Gastrocnemius medialis (tissue), 4 donors: ENCODE measurements at regions not wholly inside any gene's neighbourhood (a gene's known extent, or its start where the extent isn't known, plus 50 kb on each side); places are given as distances from the start of the nearest gene placed in this dataset.

Source experiments
- ATAC-seq, 2 donors: fragments of 150-250 bp; one replicate each; pipeline ENCODE4 v1.9.1; 2016
- DNase-seq, 2 donors: peaks; one replicate each; pipeline ENCODE4 v3.0.0-alpha.2; 2019
- H3K27ac ChIP-seq, 4 donors: fragments of 200-600 bp; sonication (generic); 1 replicate in 1 of 4; 2 replicates in 3 of 4; pipeline ENCODE4 v1.5.1; 2016 to 2018; ENCODE audit warnings: mild to moderate bottlenecking in 2 of 4, moderate library complexity in 1 of 4
- H3K27me3 ChIP-seq, 3 donors: fragments of 200-600 bp; sonication (generic) in 2 of 3; 1 replicate in 1 of 3; 2 replicates in 2 of 3; pipeline versions ENCODE4 v1.5.1 to v1.6.0; 2016 to 2019; ENCODE audit warnings: mild to moderate bottlenecking in 1 of 3, moderate library complexity in 1 of 3
- H3K36me3 ChIP-seq, 2 donors: fragments of 200-600 bp; sonication (generic) in 1 of 2; one replicate each; pipeline ENCODE4 v1.5.1; 2017 to 2018
- H3K4me1 ChIP-seq, 2 donors: fragments of 200-600 bp; sonication (generic) in 1 of 2; one replicate each; pipeline ENCODE4 v1.5.1; 2016 to 2017; ENCODE audit warnings: mild to moderate bottlenecking in 2 of 2
- H3K4me3 ChIP-seq, 4 donors: fragments of 200-600 bp; sonication (generic) in 3 of 4; 1 replicate in 1 of 4; 2 replicates in 3 of 4; pipeline ENCODE4 v1.5.1; 2016 to 2019; ENCODE audit warnings: mild to moderate bottlenecking in 2 of 4
- H3K9me3 ChIP-seq, 3 donors: fragments of 200-600 bp; sonication (generic) in 2 of 3; 1 replicate in 1 of 3; 2 replicates in 2 of 3; pipeline ENCODE4 v1.5.1; 2016 to 2019
- POLR2A ChIP-seq, 2 donors: fragments of 450-650 bp; IDR thresholded peaks; one replicate each; pipeline ENCODE4 v1.6.1; 2017; ENCODE audit warnings: antibody characterized with exemption in 2 of 2, mild to moderate bottlenecking in 2 of 2, moderate library complexity in 2 of 2
- in situ Hi-C, 4 donors: fragments of 200-750 bp; cut with MboI; loops; one replicate each; pipeline versions ENCODE4 v1.15.0 to v1.8.0; 2017; ENCODE audit warnings: low sequenced_read_pairs in 4 of 4
- intact Hi-C: fragments of 100-400 bp; cut with DNase I; formaldehyde crosslinking; loops from one replicate; pipeline ENCODE4 v1.15.1; 2023; ENCODE audit warnings: low total_unique reads
- TF ChIP-seq, protein P1 (sequence below), 5 experiments: fragments of 450-650 bp in 3 of 5; fragments of 200-600 bp in 2 of 5; sonication (generic) in 2 of 5; IDR thresholded peaks in 4 of 5; conservative IDR thresholded peaks in 1 of 5; 1 replicate in 4 of 5; 2 replicates in 1 of 5; pipeline ENCODE4 v1.5.1; 2016 to 2019; ENCODE audit warnings: antibody characterized with exemption in 5 of 5, mild to moderate bottlenecking in 3 of 5, moderate library complexity in 3 of 5

GRCh38 chr10:57743711-57744110 is 524.0 kb downstream of the IPMK start:
- Histone ChIP-seq H3K27me3 (no peaks in the 10 kb centered on the region), H3K27ac (no peak overlapping the region), H3K9me3 (no peaks in the 10 kb centered on the region), H3K36me3 (no peaks in the 10 kb centered on the region), H3K4me1 (no peaks in the 10 kb centered on the region), H3K4me3 (no peak overlapping the region)
- intact Hi-C loops, result no loop called here
- DNase-seq (no peak), ATAC-seq (no peak)
- TF ChIP-seq, protein P1, sequence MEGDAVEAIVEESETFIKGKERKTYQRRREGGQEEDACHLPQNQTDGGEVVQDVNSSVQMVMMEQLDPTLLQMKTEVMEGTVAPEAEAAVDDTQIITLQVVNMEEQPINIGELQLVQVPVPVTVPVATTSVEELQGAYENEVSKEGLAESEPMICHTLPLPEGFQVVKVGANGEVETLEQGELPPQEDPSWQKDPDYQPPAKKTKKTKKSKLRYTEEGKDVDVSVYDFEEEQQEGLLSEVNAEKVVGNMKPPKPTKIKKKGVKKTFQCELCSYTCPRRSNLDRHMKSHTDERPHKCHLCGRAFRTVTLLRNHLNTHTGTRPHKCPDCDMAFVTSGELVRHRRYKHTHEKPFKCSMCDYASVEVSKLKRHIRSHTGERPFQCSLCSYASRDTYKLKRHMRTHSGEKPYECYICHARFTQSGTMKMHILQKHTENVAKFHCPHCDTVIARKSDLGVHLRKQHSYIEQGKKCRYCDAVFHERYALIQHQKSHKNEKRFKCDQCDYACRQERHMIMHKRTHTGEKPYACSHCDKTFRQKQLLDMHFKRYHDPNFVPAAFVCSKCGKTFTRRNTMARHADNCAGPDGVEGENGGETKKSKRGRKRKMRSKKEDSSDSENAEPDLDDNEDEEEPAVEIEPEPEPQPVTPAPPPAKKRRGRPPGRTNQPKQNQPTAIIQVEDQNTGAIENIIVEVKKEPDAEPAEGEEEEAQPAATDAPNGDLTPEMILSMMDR (IDR thresholded peaks at IDR 0.05 in 4 of 5, conservative IDR thresholded peaks at IDR 0.05 in 1 of 5), result no peak
- TF ChIP-seq POLR2A (IDR thresholded peaks at IDR 0.05), result no peak
- in situ Hi-C loops, result no loop called here

DNA sequence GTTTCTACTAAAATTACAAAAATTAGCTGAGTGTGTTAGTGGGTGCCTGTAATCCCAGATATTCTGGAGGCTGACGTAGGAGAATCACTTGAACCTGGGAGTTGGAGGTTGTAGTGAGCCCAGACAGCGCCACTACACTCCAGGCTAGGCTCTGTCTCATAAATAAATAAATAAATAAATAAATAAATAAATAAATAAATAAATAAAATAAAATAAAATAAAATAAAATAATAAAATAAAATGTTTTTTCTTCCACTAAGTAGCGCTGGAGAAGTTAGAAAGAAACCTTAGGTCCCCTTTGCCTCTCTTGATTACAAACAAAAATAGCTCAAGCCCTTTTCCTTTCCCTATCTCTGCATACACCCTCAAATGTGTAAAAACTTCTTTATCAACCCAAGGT is 525.9 kb downstream of the IPMK start:
- no peak for DNase-seq
- no peak overlapping the region for H3K27ac ChIP-seq
- intact Hi-C loops (no loop called here), in situ Hi-C loops (no loop called here)
- H3K36me3 ChIP-seq, result no peaks in the 10 kb centered on the region
- no peak for ATAC-seq
- H3K9me3 ChIP-seq, result no peaks in the 10 kb centered on the region
- no peaks in the 10 kb centered on the region for H3K27me3 ChIP-seq
- H3K4me1 ChIP-seq, result no peaks in the 10 kb centered on the region
- TF ChIP-seq, protein P1 (IDR thresholded peaks at IDR 0.05 in 4 of 5, conservative IDR thresholded peaks at IDR 0.05 in 1 of 5), result no peak
- TF ChIP-seq POLR2A (IDR thresholded peaks at IDR 0.05), result no peak
- H3K4me3 ChIP-seq, result no peak overlapping the region

- DNase-seq, result no peak
- no peak for ATAC-seq
- intact Hi-C loops, result no loop called here
- in situ Hi-C loops, result no loop called here
- Histone ChIP-seq H3K27ac (no peak overlapping the region), H3K4me3 (no peak overlapping the region), H3K36me3 (no peaks in the 10 kb centered on the region), H3K4me1 (no peaks in the 10 kb centered on the region), H3K9me3 (no peaks in the 10 kb centered on the region), H3K27me3 (no peaks in the 10 kb centered on the region)
- TF ChIP-seq, protein P1 (IDR thresholded peaks at IDR 0.05 in 4 of 5, conservative IDR thresholded peaks at IDR 0.05 in 1 of 5), result no peak
- TF ChIP-seq POLR2A (IDR thresholded peaks at IDR 0.05), result no peak
These were observed 544.4 kb downstream of the IPMK start for GRCh38 chr10:57723305-57723704.

DNA sequence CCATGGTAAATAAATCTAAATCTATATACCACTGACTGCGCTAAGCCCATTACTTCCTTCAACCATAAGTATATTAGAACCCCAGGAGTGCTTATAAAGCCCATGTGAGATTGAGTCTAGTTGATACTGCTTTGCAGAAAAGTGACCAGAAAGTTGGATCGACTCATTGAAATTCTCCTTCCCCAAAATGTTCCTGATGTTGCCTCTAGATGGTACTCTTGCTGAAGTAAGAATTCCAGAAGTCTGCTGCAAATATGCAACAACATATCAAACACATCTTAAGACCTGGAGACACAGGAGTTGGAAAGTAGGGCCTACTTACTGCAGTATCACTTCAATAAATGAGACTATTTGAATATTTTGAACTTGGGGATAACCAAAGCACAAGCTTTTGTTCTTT is 550.8 kb downstream of the IPMK start:
- no peak for ATAC-seq
- intact Hi-C loops, result no loop called here
- H3K27ac ChIP-seq, result no peak overlapping the region
- TF ChIP-seq POLR2A (IDR thresholded peaks at IDR 0.05), result no peak
- TF ChIP-seq, protein P1 (IDR thresholded peaks at IDR 0.05 in 4 of 5, conservative IDR thresholded peaks at IDR 0.05 in 1 of 5), result no peak
- H3K27me3 ChIP-seq, result no peaks in the 10 kb centered on the region
- H3K4me1 ChIP-seq, result no peaks in the 10 kb centered on the region
- H3K9me3 ChIP-seq, result no peaks in the 10 kb centered on the region
- H3K36me3 ChIP-seq, result no peaks in the 10 kb centered on the region
- in situ Hi-C loops, result no loop called here
- no peak overlapping the region for H3K4me3 ChIP-seq
- DNase-seq, result no peak

DNA sequence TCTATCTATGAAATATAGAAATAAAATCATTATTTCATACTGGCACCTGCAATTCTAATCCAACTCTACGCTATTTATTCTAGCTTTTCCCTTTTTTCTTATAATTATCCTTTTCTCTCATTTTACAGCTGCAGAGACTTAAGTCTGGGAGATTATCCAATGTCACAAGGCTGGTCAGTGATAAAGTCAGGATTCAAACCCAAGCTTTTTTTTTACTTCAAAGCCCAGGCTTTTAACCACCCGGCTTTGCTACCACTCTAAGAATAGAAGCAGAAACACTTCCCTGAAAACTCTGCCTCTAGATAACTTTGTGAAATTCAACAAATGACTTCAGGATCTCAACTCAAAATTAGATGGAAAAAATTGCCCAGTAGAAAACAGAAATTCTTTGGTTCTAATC is 552.5 kb downstream of the IPMK start:
- intact Hi-C loops (no loop called here), in situ Hi-C loops (no loop called here)
- H3K4me3 ChIP-seq, result no peak overlapping the region
- ATAC-seq (no peak), DNase-seq (no peak)
- no peaks in the 10 kb centered on the region for H3K36me3 ChIP-seq
- H3K27ac ChIP-seq, result no peak overlapping the region
- H3K9me3 ChIP-seq, result no peaks in the 10 kb centered on the region
- H3K4me1 ChIP-seq, result no peaks in the 10 kb centered on the region
- no peak for TF ChIP-seq POLR2A (IDR thresholded peaks at IDR 0.05)
- TF ChIP-seq, protein P1 (IDR thresholded peaks at IDR 0.05 in 4 of 5, conservative IDR thresholded peaks at IDR 0.05 in 1 of 5), result no peak
- H3K27me3 ChIP-seq, result no peaks in the 10 kb centered on the region
